ENCODE measurements at regions not wholly inside any gene's neighbourhood (a gene's known extent, or its start where the extent isn't known, plus 50 kb on each side); places are given as distances from the start of the nearest gene placed in this dataset.

DNA sequence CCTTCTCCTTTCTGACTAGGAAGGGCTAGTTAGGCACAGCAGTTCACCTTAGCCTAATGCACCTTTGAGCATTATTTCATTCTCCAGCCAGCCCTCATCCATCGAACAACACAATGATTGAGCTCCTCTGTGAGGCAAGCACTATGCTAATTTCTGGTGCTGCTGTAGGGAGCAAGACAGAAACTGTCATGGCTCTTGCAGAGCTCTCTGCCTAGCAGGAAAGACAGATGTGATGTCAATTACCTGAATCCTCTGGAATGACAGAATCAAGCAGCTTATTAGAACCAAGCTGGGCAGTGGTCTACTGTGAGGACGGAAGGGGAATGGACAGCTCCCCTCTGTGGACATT, 256.1 kb upstream of the NOCT start:
- no peak for DNase-seq (ENCODE audit: extremely low read depth, low read depth, low spot score)

- no peak for DNase-seq (ENCODE audit: extremely low read depth, low read depth, low spot score)
Observed at GRCh38 chr4:138758876-138759553, 256.6 kb upstream of the NOCT start.

DNA sequence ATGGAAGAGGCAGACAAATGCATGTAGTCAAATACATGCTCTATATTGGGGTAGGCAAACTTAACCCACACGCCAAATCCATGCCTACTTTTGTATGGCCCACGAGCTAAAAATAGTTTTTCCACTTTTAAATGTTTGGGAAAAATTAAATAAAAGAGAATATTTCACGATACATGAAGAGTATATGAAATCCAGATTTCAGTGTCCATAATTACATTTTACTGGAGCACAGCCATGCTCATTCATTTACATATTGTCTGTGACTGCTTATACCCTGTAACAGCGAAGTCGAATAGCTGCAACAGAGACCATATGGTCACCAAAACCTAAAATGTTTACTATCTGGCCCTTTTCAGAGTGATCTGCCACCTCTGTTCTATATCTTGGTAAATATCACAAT, 257.4 kb upstream of the NOCT start:
- no peak for DNase-seq (ENCODE audit: extremely low read depth, low read depth, low spot score)

DNA sequence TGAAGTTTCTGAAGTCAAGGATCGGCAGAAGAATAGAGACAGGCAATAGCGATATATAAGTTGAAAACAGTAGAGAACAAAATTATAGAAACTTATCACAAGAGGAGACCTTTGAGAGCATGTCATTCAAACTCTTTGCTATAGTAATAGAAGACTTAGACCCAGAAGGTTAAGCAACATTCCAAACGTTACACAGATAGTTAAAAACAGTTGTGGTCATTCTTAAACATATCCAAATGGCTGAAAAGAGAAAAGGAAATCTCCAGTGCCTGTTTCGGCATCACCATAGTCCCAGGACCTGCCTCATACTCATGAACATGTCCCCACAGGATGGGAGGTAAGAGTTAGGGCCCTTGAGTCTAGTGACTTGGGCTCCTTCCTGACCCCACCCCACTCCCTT, 258.1 kb upstream of the NOCT start:
- no peak for DNase-seq (ENCODE audit: extremely low read depth, low read depth, low spot score)

DNA sequence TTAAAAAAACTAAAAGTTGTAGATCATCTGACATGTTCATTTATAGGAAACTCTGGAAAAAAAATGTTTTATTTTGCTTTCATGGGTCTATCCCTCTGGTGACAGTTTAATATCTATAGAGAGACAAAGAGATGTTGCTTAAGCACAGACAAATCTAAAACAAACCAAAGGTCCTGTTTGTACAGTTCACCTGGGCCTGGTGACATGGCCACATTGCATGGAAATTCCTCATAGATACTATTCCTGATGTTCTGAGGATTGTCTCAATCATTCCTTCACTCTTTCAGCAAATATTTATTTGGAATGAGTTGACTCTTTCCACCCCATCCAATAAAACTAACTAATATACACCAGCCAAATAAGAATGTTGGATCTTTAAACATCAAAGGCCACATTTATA, 259.1 kb upstream of the NOCT start:
- no peak for DNase-seq (ENCODE audit: extremely low read depth, low read depth, low spot score)

- DNase-seq (ENCODE audit: extremely low read depth, low read depth, low spot score), result no peak
Observed at GRCh38 chr4:138751309-138751708, 264.3 kb upstream of the NOCT start.

GRCh38 chr4:138749303-138749702, 266.3 kb upstream of the NOCT start:
- no peak for DNase-seq (ENCODE audit: extremely low read depth, low read depth, low spot score)

DNA sequence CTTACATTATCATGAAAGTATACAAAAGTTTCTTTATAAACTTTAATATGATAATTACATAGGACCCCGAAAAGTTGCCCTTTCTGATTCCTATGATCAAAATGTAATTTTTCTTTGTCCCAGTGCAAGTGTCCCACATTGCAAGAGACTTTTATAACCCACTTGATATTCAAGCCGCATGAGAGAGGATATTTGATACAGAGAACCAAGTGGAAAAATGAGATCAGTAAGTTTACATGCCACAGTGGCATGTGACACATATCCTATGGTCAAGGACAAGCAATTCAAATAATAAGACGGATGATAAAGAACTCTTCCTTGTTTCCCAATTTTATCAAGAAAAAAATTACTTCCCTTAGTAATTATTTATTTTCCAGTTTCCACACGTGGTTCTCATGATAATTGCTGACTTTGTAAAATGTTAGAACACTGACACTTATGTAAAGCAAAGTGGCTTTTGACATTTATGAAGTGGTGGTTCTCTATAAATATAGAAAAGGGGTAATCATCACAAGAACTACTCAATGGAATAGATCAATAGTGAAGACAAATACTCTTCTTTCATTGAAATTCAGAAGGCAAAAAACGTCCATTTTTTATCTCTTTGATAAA, 273.7 kb upstream of the NOCT start:
- DNase-seq (ENCODE audit: extremely low read depth, low read depth, low spot score), result no peak

DNA sequence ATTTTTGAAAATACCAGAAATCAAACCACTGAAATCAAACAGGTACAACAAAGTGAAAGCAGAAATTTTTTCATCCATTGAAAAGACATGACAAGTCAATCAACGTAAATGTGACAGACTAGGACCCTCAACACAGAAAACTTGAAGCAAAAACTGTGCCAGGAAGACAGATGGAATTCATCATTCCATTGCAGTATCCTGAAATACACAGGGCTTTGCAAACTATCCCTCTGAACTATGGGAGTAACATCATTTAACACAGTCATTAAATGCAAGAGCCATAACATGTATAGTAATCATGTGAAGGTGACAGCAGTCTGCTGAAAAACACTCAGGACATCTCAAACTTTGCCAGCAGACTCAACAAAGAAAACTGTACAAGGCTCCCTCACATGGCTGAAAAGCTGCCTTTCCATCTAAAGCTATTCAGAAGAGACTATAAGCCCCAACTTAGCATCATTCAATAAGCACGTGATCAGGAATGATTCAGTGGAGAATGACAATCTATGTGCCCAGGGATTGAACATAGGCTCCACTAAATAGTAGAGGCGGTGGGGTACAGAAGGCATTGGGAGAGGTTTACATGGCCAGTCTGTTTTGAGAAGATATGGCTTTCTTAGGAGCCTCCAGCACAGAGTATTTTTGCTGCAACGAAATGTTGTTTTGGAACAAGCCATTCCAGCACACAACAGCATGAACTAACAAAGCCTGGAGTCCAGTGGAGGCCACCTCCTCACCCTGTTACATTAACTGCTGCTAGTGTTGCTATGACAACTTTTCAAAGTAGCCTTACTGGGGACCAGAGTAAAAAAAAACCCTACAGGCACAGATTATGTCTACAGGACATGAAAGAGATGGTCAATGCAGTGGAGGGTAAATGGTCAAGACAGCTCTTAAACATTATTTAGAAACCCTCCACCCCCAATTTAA, 274.5 kb upstream of the NOCT start:
- DNase-seq (ENCODE audit: extremely low read depth, low read depth, low spot score), result no peak

GRCh38 chr4:138736362-138736761, 279.2 kb upstream of the NOCT start:
- peak; percentile 36 for DNase-seq (ENCODE audit: extremely low read depth, low read depth, low spot score)

DNA sequence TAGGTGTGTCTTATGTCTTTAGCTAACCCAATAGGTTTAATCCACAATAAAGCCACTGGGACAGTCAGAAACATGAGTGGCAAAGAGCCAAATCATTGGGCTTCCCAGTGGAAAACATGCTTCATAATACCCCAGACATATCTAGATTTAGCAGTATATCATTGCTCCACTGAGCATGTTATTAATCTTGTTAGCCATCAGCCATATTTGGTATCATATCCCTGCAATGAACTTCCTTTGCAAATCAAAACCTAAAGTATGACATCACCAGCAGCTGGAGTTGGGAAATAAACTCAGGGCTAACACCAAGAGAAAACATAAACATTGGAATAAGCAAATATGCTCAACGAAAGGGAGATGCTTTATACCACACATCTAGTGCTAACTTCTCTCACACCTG, 280.8 kb upstream of the NOCT start:
- peak; percentile 67 for DNase-seq (ENCODE audit: extremely low read depth, low read depth, low spot score)

GRCh38 chr4:138728566-138728965, 287.0 kb upstream of the NOCT start:
- no peak for DNase-seq (ENCODE audit: extremely low read depth, low read depth, low spot score)

GRCh38 chr4:138727731-138728130, 287.9 kb upstream of the NOCT start:
- DNase-seq (ENCODE audit: extremely low read depth, low read depth, low spot score), result no peak

- DNase-seq (ENCODE audit: extremely low read depth, low read depth, low spot score), result no peak
Observed at GRCh38 chr4:138724530-138724929, 291.1 kb upstream of the NOCT start.

DNA sequence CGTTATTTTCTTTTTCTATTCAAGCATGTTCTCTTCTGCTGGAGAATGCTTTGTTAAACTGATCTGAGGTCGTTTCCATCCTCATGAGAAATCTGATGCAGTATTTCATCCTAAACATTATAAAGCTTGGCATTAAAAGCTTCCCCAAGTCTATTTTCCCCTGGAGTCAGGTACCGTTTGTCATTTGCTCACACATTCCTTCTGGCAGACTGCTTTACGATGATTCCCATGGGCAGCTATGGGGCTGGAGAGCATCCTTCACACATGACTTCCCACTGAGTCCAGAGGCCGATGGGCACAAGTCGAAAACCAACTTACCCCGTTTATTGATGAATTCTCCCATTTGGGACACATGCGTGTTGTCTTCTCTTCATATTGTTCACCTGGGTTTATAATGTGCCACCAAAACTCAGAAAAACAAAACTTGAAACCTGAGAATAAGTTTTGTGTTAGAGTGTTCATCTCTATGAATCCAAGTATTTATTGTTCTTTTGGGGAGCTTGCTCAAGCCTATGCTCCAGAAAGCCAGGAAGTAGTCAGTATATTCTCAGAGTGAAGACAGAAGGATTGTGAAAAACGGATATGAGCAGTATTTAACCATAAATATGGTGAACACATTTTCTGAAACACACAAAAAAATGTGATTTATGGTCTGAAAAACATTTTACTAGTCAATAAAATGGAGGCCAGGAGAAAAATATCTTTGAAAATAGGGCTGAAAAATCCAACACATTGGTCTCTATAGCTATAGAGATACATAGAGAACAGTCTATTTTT, 298.8 kb upstream of the NOCT start:
- DNase-seq (ENCODE audit: extremely low read depth, low read depth, low spot score), result no peak

DNA sequence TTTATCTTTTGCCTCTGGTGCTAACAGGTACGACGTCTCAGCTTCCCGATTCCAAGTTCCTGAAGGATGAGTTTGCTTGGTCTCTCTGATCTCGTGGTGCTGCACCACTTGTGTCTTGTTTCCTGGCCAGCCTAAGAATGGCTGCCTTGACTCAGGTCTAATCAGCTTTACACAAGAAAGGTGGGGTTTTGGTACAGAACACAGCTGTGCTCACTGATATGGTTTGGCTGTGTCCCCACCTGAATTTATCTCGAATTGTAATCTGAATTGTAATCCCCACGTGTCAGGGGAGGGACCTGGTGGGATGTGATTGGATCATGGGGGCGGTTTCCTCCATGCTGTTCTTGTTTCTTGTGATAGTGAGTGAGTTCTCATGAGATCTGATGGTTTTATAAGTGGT, 305.3 kb upstream of the NOCT start:
- no peak for DNase-seq (ENCODE audit: extremely low read depth, low read depth, low spot score)

- no peak for DNase-seq (ENCODE audit: extremely low read depth, low read depth, low spot score)
Observed at GRCh38 chr4:138709859-138710258, 305.7 kb upstream of the NOCT start.

DNA sequence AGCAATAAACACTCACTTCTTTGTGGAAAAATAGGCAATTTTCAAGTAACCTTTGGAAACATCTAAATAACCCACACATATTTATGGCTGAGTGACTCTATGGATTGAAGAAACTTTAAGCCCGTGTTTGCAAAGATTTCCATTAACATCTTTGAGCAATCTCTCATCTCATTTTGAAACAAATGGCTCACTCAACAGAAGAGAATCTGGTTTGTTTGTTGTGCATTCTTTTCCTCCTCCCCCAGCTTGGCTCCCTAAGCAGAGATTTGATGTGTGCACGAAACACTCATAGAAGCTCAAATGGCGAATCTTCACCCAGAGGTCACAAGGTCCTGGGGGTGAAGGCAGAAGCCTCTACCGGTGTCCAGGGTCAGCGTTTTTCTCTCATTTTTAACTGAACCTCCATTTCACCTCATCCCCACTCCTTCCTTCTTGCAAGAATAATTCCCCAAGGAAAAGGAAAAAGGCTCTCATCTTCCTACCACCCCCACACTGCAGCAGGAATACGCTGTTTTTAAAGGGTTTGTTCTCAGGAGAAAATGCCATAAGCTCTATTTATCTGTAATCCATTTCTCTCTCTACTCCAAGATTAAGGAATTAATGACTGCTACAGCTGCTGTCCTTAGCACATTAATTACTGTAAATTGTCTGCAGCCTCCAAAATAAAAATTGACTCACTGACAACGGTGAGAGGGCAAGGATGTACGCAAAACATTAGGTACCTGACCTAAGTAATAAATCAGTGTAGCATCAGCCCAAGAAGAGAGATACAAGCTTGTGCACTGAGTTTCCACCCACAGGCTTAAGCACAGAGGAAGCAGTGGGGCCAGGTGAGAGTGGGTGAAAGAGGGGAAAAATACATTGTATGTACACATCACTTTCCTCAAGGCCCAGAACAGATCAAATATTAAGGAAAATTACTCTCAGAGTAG, 307.6 kb upstream of the NOCT start:
- DNase-seq (ENCODE audit: extremely low read depth, low read depth, low spot score), result no peak

DNA sequence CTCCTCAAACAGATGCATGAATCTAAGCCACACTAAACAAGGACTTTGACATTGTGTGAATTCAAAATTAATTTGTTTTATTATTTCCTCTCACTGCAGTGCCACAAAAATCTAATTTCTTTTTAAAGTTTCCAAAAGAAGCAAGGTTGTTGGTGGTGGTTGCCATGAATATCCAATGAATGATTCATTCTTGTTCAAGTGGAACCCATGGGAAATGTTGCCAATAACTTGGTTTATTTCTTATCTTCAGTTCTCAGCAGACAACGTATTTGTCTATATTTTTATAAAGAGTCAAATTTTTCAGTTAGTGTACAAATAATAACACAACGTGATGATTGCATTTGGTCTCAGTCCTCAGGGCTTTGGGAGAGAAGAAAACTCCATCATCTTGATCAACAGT, 309.4 kb upstream of the NOCT start:
- DNase-seq (ENCODE audit: extremely low read depth, low read depth, low spot score), result no peak

DNA sequence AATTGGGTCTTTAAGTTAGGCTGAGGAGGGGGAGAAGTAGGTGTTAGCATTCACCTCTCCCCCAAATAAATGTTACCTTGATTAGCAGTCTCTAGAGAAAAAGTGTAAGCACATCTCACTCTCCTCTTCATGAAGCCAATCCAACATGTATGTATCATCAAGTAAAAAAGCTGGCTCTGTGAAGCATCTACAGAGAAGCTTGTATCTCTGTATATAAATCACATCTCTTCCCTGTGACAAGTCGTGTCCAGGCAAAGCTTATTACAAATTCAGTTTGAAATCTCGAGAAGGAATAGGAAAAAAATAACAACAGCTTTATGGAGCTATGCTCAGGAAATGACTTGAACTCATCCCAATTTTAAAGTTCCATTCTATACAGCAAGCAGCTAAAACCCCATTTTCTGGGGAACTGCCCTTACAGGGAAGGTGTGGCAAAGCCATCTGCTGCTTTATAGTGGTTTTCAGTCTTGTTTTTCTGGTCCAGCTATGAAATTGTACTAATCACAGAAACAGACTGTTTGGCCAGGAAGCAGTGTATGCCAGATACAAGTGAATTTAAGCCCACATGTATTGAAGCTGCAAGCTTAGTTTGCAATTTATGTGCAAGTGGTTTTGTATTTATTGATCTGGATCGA, 313.3 kb upstream of the NOCT start:
- DNase-seq (ENCODE audit: extremely low read depth, low read depth, low spot score), result no peak
